AG10803 (cell line): ENCODE measurements at regions not wholly inside any gene's neighbourhood (a gene's known extent, or its start where the extent isn't known, plus 50 kb on each side); places are given as distances from the start of the nearest gene placed in this dataset.

Experiments used
- DNase-seq: peaks from one replicate; pipeline ENCODE4 v3.0.0; 2010; ENCODE audit warnings: low read depth
- H3K4me3 ChIP-seq: 2 replicates; pipeline ENCODE4 v1.5.1; 2011; ENCODE audit warnings: mild to moderate bottlenecking, low read length, control low read depth
- TF ChIP-seq, protein P1 (sequence below): conservative IDR thresholded peaks from 2 replicates; pipeline ENCODE4 v1.5.1; 2011; ENCODE audit warnings: mild to moderate bottlenecking, low read length, control low read depth, inconsistent platforms

DNA sequence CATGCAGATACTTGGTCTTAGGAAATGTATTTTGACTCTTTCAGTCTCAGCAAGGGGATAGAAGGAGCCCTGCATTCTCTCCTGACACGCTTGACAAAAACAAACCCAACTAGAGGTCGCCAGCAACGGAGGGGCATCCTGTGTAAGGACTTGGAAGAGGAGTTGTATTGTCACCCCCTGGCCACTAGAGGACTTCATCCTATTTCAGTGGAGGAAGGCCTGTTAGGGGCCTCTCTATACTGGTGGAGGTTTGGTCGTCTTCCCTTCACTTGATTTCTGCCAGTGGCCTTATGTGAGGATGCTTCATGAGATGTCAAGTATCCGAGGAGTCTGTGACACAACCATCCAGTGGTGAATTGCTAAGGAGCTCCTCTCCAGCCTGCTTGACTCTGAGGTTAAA lies 122.8 kb upstream of the STC2 start:
- H3K4me3 ChIP-seq = no peak overlapping the region
- TF ChIP-seq, protein P1, sequence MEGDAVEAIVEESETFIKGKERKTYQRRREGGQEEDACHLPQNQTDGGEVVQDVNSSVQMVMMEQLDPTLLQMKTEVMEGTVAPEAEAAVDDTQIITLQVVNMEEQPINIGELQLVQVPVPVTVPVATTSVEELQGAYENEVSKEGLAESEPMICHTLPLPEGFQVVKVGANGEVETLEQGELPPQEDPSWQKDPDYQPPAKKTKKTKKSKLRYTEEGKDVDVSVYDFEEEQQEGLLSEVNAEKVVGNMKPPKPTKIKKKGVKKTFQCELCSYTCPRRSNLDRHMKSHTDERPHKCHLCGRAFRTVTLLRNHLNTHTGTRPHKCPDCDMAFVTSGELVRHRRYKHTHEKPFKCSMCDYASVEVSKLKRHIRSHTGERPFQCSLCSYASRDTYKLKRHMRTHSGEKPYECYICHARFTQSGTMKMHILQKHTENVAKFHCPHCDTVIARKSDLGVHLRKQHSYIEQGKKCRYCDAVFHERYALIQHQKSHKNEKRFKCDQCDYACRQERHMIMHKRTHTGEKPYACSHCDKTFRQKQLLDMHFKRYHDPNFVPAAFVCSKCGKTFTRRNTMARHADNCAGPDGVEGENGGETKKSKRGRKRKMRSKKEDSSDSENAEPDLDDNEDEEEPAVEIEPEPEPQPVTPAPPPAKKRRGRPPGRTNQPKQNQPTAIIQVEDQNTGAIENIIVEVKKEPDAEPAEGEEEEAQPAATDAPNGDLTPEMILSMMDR = peak; percentile 35
- DNase-seq = no peak

DNA sequence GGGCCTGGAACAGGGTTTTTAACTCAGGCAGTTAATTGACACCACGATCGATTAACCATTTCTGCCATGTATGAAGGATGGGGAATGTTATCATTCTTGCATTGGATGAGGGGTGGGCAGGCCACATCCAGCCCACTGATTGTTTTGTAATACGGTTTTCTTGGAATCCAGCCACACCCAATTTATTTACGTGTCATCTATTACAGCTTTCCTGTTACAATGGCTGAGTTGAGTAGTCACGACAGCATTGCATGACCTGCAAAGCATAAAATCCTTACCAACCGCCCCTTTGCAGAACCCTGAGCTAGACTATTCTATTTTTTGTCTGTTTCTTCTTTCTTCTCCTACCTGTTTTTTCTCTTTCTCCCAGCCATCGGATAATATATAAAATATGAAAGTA lies 122.0 kb upstream of the STC2 start:
- TF ChIP-seq, protein P1 = no peak
- no peak for DNase-seq
- H3K4me3 ChIP-seq = no peak overlapping the region

DNA sequence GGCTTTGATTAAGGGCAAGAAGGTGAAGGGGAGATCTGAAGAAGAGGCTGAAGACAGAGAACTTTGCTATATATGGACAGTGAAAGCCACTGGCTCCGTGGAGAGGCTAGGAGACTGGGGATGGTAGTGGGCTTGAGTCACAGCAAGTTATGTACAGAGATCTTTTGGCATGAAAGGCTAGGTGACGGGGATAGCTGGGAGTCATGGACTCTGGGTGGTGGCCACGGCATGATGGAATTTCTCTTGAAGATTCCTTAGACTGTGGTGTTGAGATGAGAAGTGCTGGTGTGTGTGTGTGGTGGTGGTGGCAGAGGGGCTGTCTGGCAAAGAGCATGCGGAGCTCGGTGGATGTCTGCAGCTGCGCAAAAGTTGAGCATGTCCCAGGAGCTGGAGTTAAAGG lies 120.6 kb upstream of the STC2 start:
- no peak for DNase-seq
- TF ChIP-seq, protein P1 = no peak
- H3K4me3 ChIP-seq = no peak overlapping the region

DNA sequence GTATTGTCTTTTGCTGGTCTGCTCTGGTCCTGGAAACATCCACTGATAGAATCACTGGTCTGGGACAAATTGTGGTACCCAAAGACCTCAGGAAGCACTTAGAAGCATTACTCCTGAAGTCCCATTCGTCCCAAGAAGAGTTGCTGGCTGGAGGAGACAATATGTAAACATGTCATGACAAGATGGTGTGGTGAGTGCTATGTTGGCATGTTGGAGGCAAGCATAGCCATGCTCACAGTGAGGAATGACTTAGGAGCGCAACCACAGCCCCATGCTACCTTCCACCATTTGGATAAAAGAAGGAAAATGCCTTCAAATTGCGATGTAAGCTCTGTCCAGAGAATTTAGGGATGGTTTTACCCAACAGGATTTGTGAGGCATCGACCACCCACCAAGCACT lies 115.8 kb upstream of the STC2 start:
- TF ChIP-seq, protein P1 = no peak
- DNase-seq = no peak
- H3K4me3 ChIP-seq = no peak overlapping the region

DNA sequence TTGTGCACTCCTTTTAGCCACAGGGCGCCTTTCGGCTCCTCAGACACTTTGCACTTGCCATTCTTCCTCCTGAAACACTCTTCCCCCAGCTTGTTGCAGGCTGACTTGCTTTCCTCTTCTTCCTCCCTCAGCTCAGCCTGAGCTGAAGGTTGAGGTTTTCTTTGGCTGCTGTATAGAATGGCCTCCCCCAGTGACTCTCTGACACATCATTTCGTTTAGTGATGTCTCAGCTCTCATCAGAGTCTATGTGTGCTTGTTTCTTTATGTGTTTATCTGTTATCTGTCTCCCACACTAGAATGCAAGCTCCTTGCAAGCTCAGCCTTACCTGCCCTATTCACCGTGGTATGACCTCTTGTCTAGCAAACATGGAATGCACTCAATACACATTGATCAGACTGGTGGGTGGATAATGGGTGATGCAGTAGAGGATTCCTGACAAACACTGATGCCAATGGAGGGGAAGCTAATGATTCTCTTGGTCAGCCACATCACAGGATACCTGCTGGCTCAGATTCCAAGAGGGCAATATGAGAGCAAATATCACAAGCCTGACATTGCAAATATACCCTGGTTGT lies 112.9 kb upstream of the STC2 start:
- DNase-seq = no peak
- TF ChIP-seq, protein P1 = no peak
- no peak overlapping the region for H3K4me3 ChIP-seq

DNA sequence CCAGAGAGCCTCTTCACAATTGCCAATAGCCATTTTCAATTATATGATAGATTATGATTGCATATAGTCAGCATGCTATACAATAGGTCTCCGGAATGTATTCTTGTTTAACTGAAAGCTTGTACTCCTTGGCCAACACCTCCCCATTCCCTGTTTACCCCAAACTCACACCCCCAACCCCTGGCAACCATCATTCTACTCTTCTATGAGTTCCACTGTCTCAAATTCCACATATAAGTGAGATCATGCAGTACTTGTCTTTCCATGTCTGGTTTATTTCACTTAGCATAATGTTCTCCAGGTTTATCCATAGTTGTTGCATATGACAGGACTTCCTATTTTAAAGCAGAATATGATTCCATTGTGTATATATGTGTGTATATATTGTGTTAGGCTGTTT lies 110.7 kb upstream of the STC2 start:
- no peak overlapping the region for H3K4me3 ChIP-seq

DNA sequence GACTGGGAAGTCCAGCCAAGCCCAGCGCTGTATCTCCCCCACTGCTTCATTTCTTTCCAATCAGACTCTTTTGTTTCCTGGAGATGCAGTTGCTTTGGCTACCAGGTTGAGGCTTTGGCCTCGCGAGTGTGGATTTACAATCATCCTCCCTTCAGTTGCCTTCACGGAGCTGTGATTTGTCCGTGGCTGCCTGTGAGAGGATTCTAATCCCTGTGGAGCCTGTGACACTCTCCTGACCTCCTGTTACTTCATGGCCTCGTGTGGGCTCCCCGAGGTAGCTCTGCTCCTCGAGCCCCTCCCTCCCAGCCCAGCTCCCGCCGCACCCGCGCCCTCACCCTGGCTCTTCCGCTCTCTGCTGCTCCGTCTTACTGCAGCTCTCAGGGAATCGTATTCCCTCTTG lies 107.2 kb upstream of the STC2 start:
- H3K4me3 ChIP-seq = no peak overlapping the region
- TF ChIP-seq, protein P1 = no peak

More for the DNA sequence above, 110.7 kb upstream of the STC2 start:
- DNase-seq = no peak
- TF ChIP-seq, protein P1 = no peak

More for the DNA sequence above, 107.2 kb upstream of the STC2 start:
- no peak for DNase-seq
